GM12878 (cell line): ENCODE measurements at regions not wholly inside any gene's neighbourhood (a gene's known extent, or its start where the extent isn't known, plus 50 kb on each side); places are given as distances from the start of the nearest gene placed in this dataset.

ENCODE experiments used
- BRCA1 ChIP-seq: IDR thresholded peaks from 2 replicates; pipeline ENCODE4 v1.6.1; 2011; ENCODE audit warnings: low read depth, low read length, improper control_type of control experiment
- FOS ChIP-seq: IDR thresholded peaks from 3 replicates; pipeline ENCODE4 v1.6.1; 2011; ENCODE audit warnings: borderline replicate concordance; ENCODE audit not compliant: insufficient read length; ENCODE audit errors: extremely low read depth
- MYC ChIP-seq: IDR thresholded peaks from 2 replicates; pipeline ENCODE4 v1.6.1; 2011; ENCODE audit warnings: mild to moderate bottlenecking, low read length, moderate library complexity, inconsistent platforms; ENCODE audit not compliant: insufficient read depth, insufficient replicate concordance, insufficient read length, severe bottlenecking
- NRF1 ChIP-seq: conservative IDR thresholded peaks from 2 replicates; pipeline ENCODE4 v1.6.1; 2011; ENCODE audit warnings: mild to moderate bottlenecking, low read depth, low read length, improper control_type of control experiment
- PAX8 ChIP-seq: fragments of 450-650 bp; IDR thresholded peaks from 2 replicates; pipeline ENCODE4 v1.6.1; 2017; ENCODE audit warnings: mild to moderate bottlenecking, moderate library complexity
- RAD21 ChIP-seq: IDR thresholded peaks from 2 replicates; pipeline ENCODE4 v1.6.1; 2011; ENCODE audit warnings: mild to moderate bottlenecking, low read depth, low read length, moderate library complexity; ENCODE audit not compliant: insufficient read depth
- RELA ChIP-seq: fragments of 450-650 bp; IDR thresholded peaks from 2 replicates; pipeline ENCODE4 v1.8.0; 2014; ENCODE audit warnings: borderline replicate concordance; ENCODE audit not compliant: partially characterized antibody
- SIX5 ChIP-seq: IDR thresholded peaks from 2 replicates; pipeline ENCODE4 v1.6.1; 2011; ENCODE audit warnings: mild to moderate bottlenecking, low read depth, low read length, moderate library complexity; ENCODE audit not compliant: severe bottlenecking
- SMC3 ChIP-seq: IDR thresholded peaks from 2 replicates; pipeline ENCODE4 v1.6.1; 2011; ENCODE audit warnings: low read length, improper control_type of control experiment, borderline replicate concordance
- TCF3 ChIP-seq: IDR thresholded peaks from 2 replicates; pipeline ENCODE4 v1.6.1; 2012; ENCODE audit warnings: low read depth, mild to moderate bottlenecking, low read length, borderline replicate concordance; ENCODE audit not compliant: insufficient read depth
- ZNF687 ChIP-seq: fragments of 450-650 bp; IDR thresholded peaks from 2 replicates; pipeline ENCODE4 v1.6.1; 2017; ENCODE audit warnings: mild to moderate bottlenecking, moderate library complexity
- TF ChIP-seq, protein P1 (sequence below): fragments of 150-350 bp; IDR thresholded peaks from 2 replicates; pipeline ENCODE4 v1.6.1; 2016; ENCODE audit warnings: low read depth, low read length
- TF ChIP-seq, protein P2 (sequence below): IDR thresholded peaks from 2 replicates; pipeline ENCODE4 v1.6.1; 2011; ENCODE audit warnings: low read depth, low read length, improper control_type of control experiment, borderline replicate concordance
- TF ChIP-seq, protein P3 (sequence below): fragments of 450-650 bp; conservative IDR thresholded peaks from 2 replicates; pipeline ENCODE4 v1.6.1; 2017; ENCODE audit warnings: mild to moderate bottlenecking, moderate library complexity

- TF ChIP-seq SIX5 (no peak), SMC3 (no peak), MYC (no peak), FOS (no peak), ZNF687 (no peak), RELA (no peak), TCF3 (no peak), NRF1 (no peak), BRCA1 (no peak), PAX8 (no peak), RAD21 (no peak)
- TF ChIP-seq, protein P1, sequence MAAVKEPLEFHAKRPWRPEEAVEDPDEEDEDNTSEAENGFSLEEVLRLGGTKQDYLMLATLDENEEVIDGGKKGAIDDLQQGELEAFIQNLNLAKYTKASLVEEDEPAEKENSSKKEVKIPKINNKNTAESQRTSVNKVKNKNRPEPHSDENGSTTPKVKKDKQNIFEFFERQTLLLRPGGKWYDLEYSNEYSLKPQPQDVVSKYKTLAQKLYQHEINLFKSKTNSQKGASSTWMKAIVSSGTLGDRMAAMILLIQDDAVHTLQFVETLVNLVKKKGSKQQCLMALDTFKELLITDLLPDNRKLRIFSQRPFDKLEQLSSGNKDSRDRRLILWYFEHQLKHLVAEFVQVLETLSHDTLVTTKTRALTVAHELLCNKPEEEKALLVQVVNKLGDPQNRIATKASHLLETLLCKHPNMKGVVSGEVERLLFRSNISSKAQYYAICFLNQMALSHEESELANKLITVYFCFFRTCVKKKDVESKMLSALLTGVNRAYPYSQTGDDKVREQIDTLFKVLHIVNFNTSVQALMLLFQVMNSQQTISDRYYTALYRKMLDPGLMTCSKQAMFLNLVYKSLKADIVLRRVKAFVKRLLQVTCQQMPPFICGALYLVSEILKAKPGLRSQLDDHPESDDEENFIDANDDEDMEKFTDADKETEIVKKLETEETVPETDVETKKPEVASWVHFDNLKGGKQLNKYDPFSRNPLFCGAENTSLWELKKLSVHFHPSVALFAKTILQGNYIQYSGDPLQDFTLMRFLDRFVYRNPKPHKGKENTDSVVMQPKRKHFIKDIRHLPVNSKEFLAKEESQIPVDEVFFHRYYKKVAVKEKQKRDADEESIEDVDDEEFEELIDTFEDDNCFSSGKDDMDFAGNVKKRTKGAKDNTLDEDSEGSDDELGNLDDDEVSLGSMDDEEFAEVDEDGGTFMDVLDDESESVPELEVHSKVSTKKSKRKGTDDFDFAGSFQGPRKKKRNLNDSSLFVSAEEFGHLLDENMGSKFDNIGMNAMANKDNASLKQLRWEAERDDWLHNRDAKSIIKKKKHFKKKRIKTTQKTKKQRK: no peak
- TF ChIP-seq, protein P2, sequence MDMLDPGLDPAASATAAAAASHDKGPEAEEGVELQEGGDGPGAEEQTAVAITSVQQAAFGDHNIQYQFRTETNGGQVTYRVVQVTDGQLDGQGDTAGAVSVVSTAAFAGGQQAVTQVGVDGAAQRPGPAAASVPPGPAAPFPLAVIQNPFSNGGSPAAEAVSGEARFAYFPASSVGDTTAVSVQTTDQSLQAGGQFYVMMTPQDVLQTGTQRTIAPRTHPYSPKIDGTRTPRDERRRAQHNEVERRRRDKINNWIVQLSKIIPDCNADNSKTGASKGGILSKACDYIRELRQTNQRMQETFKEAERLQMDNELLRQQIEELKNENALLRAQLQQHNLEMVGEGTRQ: no peak
- TF ChIP-seq, protein P3, sequence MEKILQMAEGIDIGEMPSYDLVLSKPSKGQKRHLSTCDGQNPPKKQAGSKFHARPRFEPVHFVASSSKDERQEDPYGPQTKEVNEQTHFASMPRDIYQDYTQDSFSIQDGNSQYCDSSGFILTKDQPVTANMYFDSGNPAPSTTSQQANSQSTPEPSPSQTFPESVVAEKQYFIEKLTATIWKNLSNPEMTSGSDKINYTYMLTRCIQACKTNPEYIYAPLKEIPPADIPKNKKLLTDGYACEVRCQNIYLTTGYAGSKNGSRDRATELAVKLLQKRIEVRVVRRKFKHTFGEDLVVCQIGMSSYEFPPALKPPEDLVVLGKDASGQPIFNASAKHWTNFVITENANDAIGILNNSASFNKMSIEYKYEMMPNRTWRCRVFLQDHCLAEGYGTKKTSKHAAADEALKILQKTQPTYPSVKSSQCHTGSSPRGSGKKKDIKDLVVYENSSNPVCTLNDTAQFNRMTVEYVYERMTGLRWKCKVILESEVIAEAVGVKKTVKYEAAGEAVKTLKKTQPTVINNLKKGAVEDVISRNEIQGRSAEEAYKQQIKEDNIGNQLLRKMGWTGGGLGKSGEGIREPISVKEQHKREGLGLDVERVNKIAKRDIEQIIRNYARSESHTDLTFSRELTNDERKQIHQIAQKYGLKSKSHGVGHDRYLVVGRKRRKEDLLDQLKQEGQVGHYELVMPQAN: no peak
Observed at GRCh38 chr6:74587386-74587785, 618.5 kb downstream of the COL12A1 start (continued).
